PC-3 (cell line): ENCODE measurements at regions not wholly inside any gene's neighbourhood (a gene's known extent, or its start where the extent isn't known, plus 50 kb on each side); places are given as distances from the start of the nearest gene placed in this dataset.

ENCODE experiments used
- ATAC-seq: fragments of 200-7000 bp; cut with Tn5 transposase; 2 replicates; pipeline ENCODE4 v1.9.1; 2020; ENCODE audit warnings: mild to moderate bottlenecking, moderate library complexity
- BruUV-seq: library from RNA; stranded (reverse); fragments of 400-500 nt; replicated peaks from 2 replicates; lab custom pipeline; 2021; lab: Mats Ljungman, UMichigan
- CTCF ChIA-PET: fragments of 300-600 bp; sonication (Branson Sonifier 250); formaldehyde crosslinking; loops from one replicate; lab custom pipeline; 2022; ENCODE audit warnings: antibody characterized with exemption; lab: Charles Lee
- POLR2A ChIA-PET: fragments of 300-600 bp; sonication (Branson Sonifier 250); formaldehyde crosslinking; loops from one replicate; lab custom pipeline; 2022; ENCODE audit warnings: antibody characterized with exemption; ENCODE audit not compliant: unreplicated experiment; lab: Charles Lee
- DNase-seq: peaks from one replicate; pipeline ENCODE4 v3.0.0-alpha.2; 2015
- H2AFZ ChIP-seq: fragments of 300-600 bp; sonication (generic); 2 replicates; pipeline ENCODE4 v1.6.0; 2016; ENCODE audit warnings: antibody characterized with exemption, low read length
- H3F3A ChIP-seq: fragments of 300-600 bp; sonication (generic); one replicate; pipeline ENCODE4 v1.6.0; 2017; ENCODE audit warnings: antibody characterized with exemption, low read length, control low read depth, mild to moderate bottlenecking; ENCODE audit not compliant: unreplicated experiment
- H3K27ac ChIP-seq: fragments of 300-600 bp; sonication (generic); 2 replicates; pipeline ENCODE4 v1.5.1; 2016; ENCODE audit warnings: mild to moderate bottlenecking, low read length
- H3K27me3 ChIP-seq: fragments of 300-600 bp; sonication (generic); 2 replicates; pipeline ENCODE4 v1.6.1; 2016; ENCODE audit warnings: low read length, mixed read lengths
- H3K36me3 ChIP-seq: fragments of 300-600 bp; sonication (generic); 2 replicates; pipeline ENCODE4 v1.6.1; 2016; ENCODE audit warnings: low read depth, mixed run types, low read length, mixed read lengths
- H3K4me1 ChIP-seq: fragments of 300-600 bp; sonication (generic); 2 replicates; pipeline ENCODE4 v1.5.1; 2016; ENCODE audit warnings: low read length; ENCODE audit not compliant: insufficient read depth
- H3K4me2 ChIP-seq: fragments of 300-600 bp; sonication (generic); 2 replicates; pipeline ENCODE4 v1.6.0; 2016; ENCODE audit warnings: low read length
- H3K4me3 ChIP-seq: fragments of 300-600 bp; sonication (generic); 2 replicates; pipeline ENCODE4 v1.5.1; 2016; ENCODE audit warnings: mild to moderate bottlenecking, low read length, mixed read lengths
- H3K79me2 ChIP-seq: fragments of 300-600 bp; sonication (generic); 2 replicates; pipeline ENCODE4 v1.6.1; 2017; ENCODE audit warnings: low read length, mixed read lengths
- H3K9ac ChIP-seq: fragments of 300-600 bp; sonication (generic); 2 replicates; pipeline ENCODE4 v1.6.0; 2016; ENCODE audit warnings: mild to moderate bottlenecking, low read length
- H3K9me2 ChIP-seq: fragments of 300-600 bp; sonication (generic); replicated peaks from 2 replicates; pipeline ENCODE4 v1.6.1; 2016; ENCODE audit warnings: mixed run types, low read length, mixed read lengths
- H3K9me3 ChIP-seq: fragments of 300-600 bp; sonication (generic); 2 replicates; pipeline ENCODE4 v1.6.1; 2016; ENCODE audit warnings: low read length, mixed read lengths
- H4K20me1 ChIP-seq: fragments of 300-600 bp; sonication (generic); 2 replicates; pipeline ENCODE4 v1.6.1; 2016; ENCODE audit warnings: low read length, mixed read lengths
- CTCF ChIP-seq: fragments of 300-600 bp; sonication (generic); conservative IDR thresholded peaks from 2 replicates; pipeline ENCODE4 v1.5.1; 2017; ENCODE audit warnings: antibody characterized with exemption, low read depth, mild to moderate bottlenecking, low read length
- EZH2 ChIP-seq: fragments of 300-600 bp; sonication (generic); IDR thresholded peaks from one replicate; pipeline ENCODE4 v1.6.1; 2017; ENCODE audit warnings: antibody characterized with exemption, mild to moderate bottlenecking, low read length; ENCODE audit not compliant: unreplicated experiment
- EZH2phosphoT487 ChIP-seq: fragments of 300-600 bp; sonication (generic); IDR thresholded peaks from 2 replicates; pipeline ENCODE4 v1.6.1; 2018; ENCODE audit warnings: mild to moderate bottlenecking, antibody characterized with exemption, low read length, borderline replicate concordance
- intact Hi-C: fragments of 100-400 bp; cut with micrococcal nuclease; formaldehyde crosslinking; loops from 2 replicates; pipeline ENCODE4 v1.9.0; 2023

- Histone ChIP-seq H3K79me2 (no peaks in the 10 kb centered on the region), H4K20me1 (no peaks in the 10 kb centered on the region), H3K4me1 (peaks cover 18% of the 10 kb centered on the region; the same call in 1 of the 2 replicates), H3K36me3 (no peaks in the 10 kb centered on the region), H3K9me3 (no peaks in the 10 kb centered on the region), H3K27ac (no peak overlapping the region), H3K4me3 (no peak overlapping the region), H3K9me2 (no peaks in the 10 kb centered on the region), H3K9ac (no peak overlapping the region), H2AFZ (no peak overlapping the region), H3K27me3 (no peaks in the 10 kb centered on the region), H3K4me2 (no peak overlapping the region), H3F3A (no peaks in the 10 kb centered on the region)
- POLR2A ChIA-PET, result no interaction called here
- TF ChIP-seq EZH2 (no peak), EZH2phosphoT487 (no peak), CTCF (no peak)
- no peak for DNase-seq
- intact Hi-C loops, result no loop called here
- ATAC-seq, result no peak
- CTCF ChIA-PET, result no interaction called here
- no TSS peak for BruUV-seq
Observed at GRCh38 chr4:184896868-184897715, 71.3 kb upstream of the ACSL1 start.

GRCh38 chr4:184897895-184898294 lies 72.1 kb upstream of the ACSL1 start:
- DNase-seq (no peak), ATAC-seq (no peak)
- H3K79me2 ChIP-seq, result no peaks in the 10 kb centered on the region
- peaks cover 12% of the 10 kb centered on the region; the same call in 1 of the 2 replicates for H3K4me1 ChIP-seq
- no TSS peak for BruUV-seq
- no peaks in the 10 kb centered on the region for H4K20me1 ChIP-seq
- no peaks in the 10 kb centered on the region for H3K27me3 ChIP-seq
- ChIA-PET CTCF (no interaction called here), POLR2A (no interaction called here)
- no peak overlapping the region for H3K9ac ChIP-seq
- no peaks in the 10 kb centered on the region for H3K9me3 ChIP-seq
- intact Hi-C loops, result no loop called here
- no peak overlapping the region for H3K4me3 ChIP-seq
- H3K27ac ChIP-seq, result no peak overlapping the region
- H3F3A ChIP-seq, result no peaks in the 10 kb centered on the region
- no peaks in the 10 kb centered on the region for H3K9me2 ChIP-seq
- no peak for TF ChIP-seq EZH2phosphoT487
- no peak for TF ChIP-seq EZH2
- no peak for TF ChIP-seq CTCF
- no peak overlapping the region for H2AFZ ChIP-seq
- no peak overlapping the region for H3K4me2 ChIP-seq
- no peaks in the 10 kb centered on the region for H3K36me3 ChIP-seq

DNA sequence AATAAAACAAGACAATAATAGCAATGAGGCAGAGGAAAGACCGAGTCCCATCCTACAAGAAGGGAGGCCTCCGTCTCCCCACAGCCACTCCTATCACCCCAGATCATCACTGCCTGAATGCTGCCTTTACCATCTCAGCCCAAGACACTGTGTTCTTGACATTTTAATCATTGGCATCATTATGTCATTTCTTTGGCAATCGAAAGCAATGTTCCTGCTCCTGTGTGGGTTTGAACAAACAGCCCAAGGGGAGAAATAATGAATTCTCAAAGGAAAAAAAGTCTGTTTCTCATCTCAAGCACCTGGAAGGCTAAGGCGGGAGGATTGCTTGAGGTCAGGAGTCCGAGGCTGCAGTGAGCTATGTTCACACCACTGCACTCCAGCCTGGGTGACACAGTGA lies 73.0 kb upstream of the ACSL1 start:
- Histone ChIP-seq H3F3A (no peaks in the 10 kb centered on the region), H3K27ac (no peak overlapping the region), H3K9me2 (no peaks in the 10 kb centered on the region), H3K27me3 (no peaks in the 10 kb centered on the region), H3K4me1 (peaks cover 12% of the 10 kb centered on the region; the same call in 1 of the 2 replicates), H3K79me2 (no peaks in the 10 kb centered on the region), H3K36me3 (no peaks in the 10 kb centered on the region), H2AFZ (no peak overlapping the region), H3K9ac (no peak overlapping the region), H3K4me2 (no peak overlapping the region), H3K9me3 (no peaks in the 10 kb centered on the region), H3K4me3 (no peak overlapping the region), H4K20me1 (no peaks in the 10 kb centered on the region)
- CTCF ChIA-PET, result no interaction called here
- DNase-seq (peak; percentile 15), ATAC-seq (no peak)
- POLR2A ChIA-PET, result no interaction called here
- intact Hi-C loops, result no loop called here
- BruUV-seq, result no TSS peak
- TF ChIP-seq EZH2 (no peak), EZH2phosphoT487 (no peak)
